ENCODE measurements at regions not wholly inside any gene's neighbourhood (a gene's known extent, or its start where the extent isn't known, plus 50 kb on each side); places are given as distances from the start of the nearest gene placed in this dataset.

GRCh38 chr11:45754741-45755140 lies 50.2 kb upstream of the SLC35C1 start:
- TF ChIP-seq REST (IDR thresholded peaks at IDR 0.05; ENCODE audit: insufficient read depth in 1 of 2, low read depth in 2 of 2, low read length in 2 of 2) (0 out of 4 replicates have a peak, but pooled peaks of 1 of the 2 experiments have one; percentile 0), POLR2AphosphoS5 (IDR thresholded peaks at IDR 0.05; ENCODE audit: low read depth, low read length) (no peak), TAF1 (IDR thresholded peaks at IDR 0.05; ENCODE audit: borderline replicate concordance, insufficient read depth, low read length) (no peak), SIN3A (IDR thresholded peaks at IDR 0.05; ENCODE audit: borderline replicate concordance, insufficient read depth, low read length) (no peak), FOXP2 (optimal IDR thresholded peaks at IDR 0.05; ENCODE audit: borderline replicate concordance, extremely low read depth, extremely low read length, insufficient read depth) (no peak)

Data from PFSK-1 (cell line).